GM13976 (cell line): ENCODE measurements at regions not wholly inside any gene's neighbourhood (a gene's known extent, or its start where the extent isn't known, plus 50 kb on each side); places are given as distances from the start of the nearest gene placed in this dataset.

ENCODE experiments used
- DNase-seq: peaks from one replicate; pipeline ENCODE4 v3.0.0; 2012; ENCODE audit warnings: low spot score
- CTCF ChIP-seq: IDR thresholded peaks from 2 replicates; pipeline ENCODE4 v1.5.1; 2012; ENCODE audit warnings: borderline replicate concordance, mild to moderate bottlenecking; ENCODE audit not compliant: insufficient read depth; ENCODE audit errors: extremely low read depth, missing control alignments, control extremely low read depth
- in situ Hi-C: fragments of 300-500 bp; cut with MboI; formaldehyde crosslinking; loops from one replicate; pipeline ENCODE4 v1.12.0; 2022; ENCODE audit warnings: low sequenced_read_pairs, mixed read lengths, inconsistent platforms; ENCODE audit not compliant: unreplicated experiment

DNA sequence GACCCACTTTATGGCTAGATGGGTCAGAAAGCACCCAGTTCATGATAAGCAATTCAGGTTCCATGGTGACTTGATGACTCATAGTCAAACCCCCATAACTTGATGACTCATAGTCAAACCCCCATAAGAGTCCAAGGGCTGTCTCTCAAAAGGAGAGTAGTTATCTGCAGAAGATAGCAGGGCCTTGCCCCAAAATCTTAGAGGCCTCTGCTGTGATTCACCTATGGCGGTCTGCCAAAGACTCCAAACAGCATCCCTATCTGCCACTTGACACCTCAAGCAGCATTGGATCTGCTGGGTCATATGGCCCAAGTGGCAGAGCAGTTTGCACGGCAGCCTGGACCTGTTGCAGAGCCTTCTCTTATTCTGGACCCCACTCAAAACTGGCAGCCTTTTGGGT lies 395.2 kb upstream of the KIF2A start:
- DNase-seq = no peak
- no peak for TF ChIP-seq CTCF
- in situ Hi-C loops = no loop called here

DNA sequence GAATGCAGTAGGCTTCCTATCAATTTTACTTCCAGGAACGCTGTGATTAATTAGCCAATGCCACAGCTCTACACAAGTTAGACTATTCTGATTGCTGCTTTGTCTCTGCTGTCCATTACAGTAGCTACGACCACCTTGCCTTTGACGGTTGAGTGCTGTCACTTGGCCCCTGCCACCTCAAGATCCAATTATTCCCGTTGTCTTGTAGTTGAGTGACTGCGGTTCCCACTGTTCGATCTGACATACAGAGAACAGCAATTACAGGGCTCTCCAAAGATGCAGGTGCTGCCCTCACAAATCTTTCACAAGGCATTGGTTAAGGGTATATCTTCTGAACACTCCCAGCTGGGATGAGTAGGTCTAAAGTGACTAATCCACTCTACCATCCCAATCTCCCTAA lies 393.4 kb upstream of the KIF2A start:
- in situ Hi-C loops = no loop called here
- DNase-seq = no peak
- no peak for TF ChIP-seq CTCF

DNA sequence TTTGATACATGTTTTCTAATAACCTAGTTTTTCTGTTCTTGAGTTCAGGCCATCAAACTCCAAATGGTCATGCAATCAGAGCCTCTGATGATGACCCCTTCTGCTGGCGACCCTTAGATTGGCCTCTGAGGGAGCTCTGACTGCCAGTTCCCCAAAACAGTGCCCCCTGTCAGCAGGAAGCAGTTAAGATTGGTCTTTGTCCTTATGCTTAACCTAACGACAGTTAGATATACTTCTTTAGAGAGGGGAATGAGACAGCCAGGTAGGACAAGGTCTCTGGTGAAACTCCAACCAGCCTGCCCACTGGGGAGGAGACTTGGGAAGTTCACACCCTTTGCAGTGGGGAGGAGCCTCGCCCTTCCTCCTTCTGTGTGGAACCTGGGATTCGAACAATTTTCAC lies 390.4 kb upstream of the KIF2A start:
- in situ Hi-C loops = no loop called here
- DNase-seq = no peak
- TF ChIP-seq CTCF = no peak

GRCh38 chr5:61916621-61917620 lies 389.1 kb upstream of the KIF2A start:
- DNase-seq = no peak
- TF ChIP-seq CTCF = no peak
- in situ Hi-C loops = no loop called here

DNA sequence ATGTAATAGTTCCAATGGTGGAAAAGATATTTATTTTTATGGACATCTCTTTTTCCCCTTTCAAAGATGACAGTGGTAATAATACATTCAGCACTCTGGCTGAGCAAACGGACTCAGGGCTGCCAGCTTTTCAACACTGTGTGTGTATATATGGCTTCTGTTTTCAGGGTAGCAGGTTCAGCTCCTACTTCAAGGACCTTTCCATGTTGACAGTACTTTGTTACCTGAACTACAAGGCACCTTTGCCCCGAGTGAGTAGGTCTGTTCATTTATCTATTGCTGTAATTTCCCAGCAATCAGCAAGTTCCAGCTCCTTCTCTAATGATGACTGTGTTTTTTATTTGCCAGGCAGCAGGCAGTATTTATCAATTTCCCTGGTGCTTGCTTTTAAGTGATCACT lies 387.4 kb upstream of the KIF2A start:
- DNase-seq = no peak
- in situ Hi-C loops = no loop called here
- TF ChIP-seq CTCF = no peak

DNA sequence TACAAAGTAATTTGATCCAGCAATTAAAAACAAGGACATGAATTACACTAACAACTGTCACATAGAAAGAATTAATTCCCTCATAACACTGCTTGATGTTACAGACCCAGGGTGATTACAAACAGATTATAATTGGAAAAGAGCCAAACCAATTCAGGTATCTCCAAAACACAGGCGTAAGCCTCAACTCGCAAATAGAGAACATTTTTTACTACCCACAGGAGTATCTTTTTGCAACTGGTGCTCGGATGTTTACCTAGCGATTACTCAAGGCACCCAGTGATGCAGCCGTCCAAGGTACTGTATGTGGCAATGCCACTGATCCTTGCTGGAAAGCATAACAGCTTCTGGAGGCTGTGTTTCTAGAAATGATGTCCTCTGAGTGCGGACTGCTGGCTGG lies 386.1 kb upstream of the KIF2A start:
- in situ Hi-C loops = no loop called here
- TF ChIP-seq CTCF = no peak
- DNase-seq = no peak
